Trophoblast cell (in vitro differentiated cells and primary cell): ENCODE measurements at regions not wholly inside any gene's neighbourhood (a gene's known extent, or its start where the extent isn't known, plus 50 kb on each side); places are given as distances from the start of the nearest gene placed in this dataset.

Experiments
- DNase-seq, 2 donors: peaks; one replicate each; pipeline ENCODE4 v3.0.0-alpha.2; 2016
- H2AFZ ChIP-seq: 2 replicates; pipeline ENCODE4 v1.6.1; 2013; ENCODE audit warnings: low read length, moderate library complexity, mild to moderate bottlenecking; ENCODE audit not compliant: insufficient read depth, poor library complexity
- H2AK5ac ChIP-seq: 2 replicates; pipeline ENCODE4 v1.6.1; 2013; ENCODE audit warnings: mild to moderate bottlenecking, low read length
- H2BK120ac ChIP-seq: 2 replicates; pipeline ENCODE4 v1.6.1; 2013; ENCODE audit warnings: low read length, mild to moderate bottlenecking, moderate library complexity; ENCODE audit not compliant: insufficient read depth, poor library complexity
- H2BK12ac ChIP-seq: 2 replicates; pipeline ENCODE4 v1.6.1; 2013; ENCODE audit warnings: mild to moderate bottlenecking, low read length, moderate library complexity
- H2BK5ac ChIP-seq: 2 replicates; pipeline ENCODE4 v1.6.1; 2013; ENCODE audit warnings: low read length, low read depth, moderate library complexity, mild to moderate bottlenecking; ENCODE audit not compliant: poor library complexity
- H3K14ac ChIP-seq: 2 replicates; pipeline ENCODE4 v1.6.1; 2013; ENCODE audit warnings: mild to moderate bottlenecking, low read length
- H3K18ac ChIP-seq: 2 replicates; pipeline ENCODE4 v1.6.1; 2013; ENCODE audit warnings: mild to moderate bottlenecking, low read length
- H3K23ac ChIP-seq: 2 replicates; pipeline ENCODE4 v1.6.1; 2013; ENCODE audit warnings: low read length
- H3K27ac ChIP-seq: 2 replicates; pipeline ENCODE4 v1.5.1; 2013; ENCODE audit warnings: low read depth, mild to moderate bottlenecking, inconsistent platforms, low read length, moderate library complexity
- H3K27me3 ChIP-seq: 2 replicates; pipeline ENCODE4 v1.6.1; 2013; ENCODE audit warnings: inconsistent platforms, mild to moderate bottlenecking, low read length, moderate library complexity; ENCODE audit not compliant: insufficient read depth
- H3K36me3 ChIP-seq, 2 experiments: 1 replicate in 1 of 2; 2 replicates in 1 of 2; pipeline ENCODE4 v1.6.1; 2013; ENCODE audit warnings: low read length in 2 of 2, mild to moderate bottlenecking in 2 of 2, moderate library complexity in 1 of 2; ENCODE audit not compliant: insufficient read depth in 2 of 2, control insufficient read depth in 1 of 2
- H3K4ac ChIP-seq: 2 replicates; pipeline ENCODE4 v1.6.1; 2013; ENCODE audit warnings: low read depth, mild to moderate bottlenecking, low read length, moderate library complexity
- H3K4me1 ChIP-seq, 2 experiments: 1 replicate in 1 of 2; 2 replicates in 1 of 2; pipeline ENCODE4 v1.6.1; 2013; ENCODE audit warnings: low read length in 2 of 2, mild to moderate bottlenecking in 2 of 2, moderate library complexity in 1 of 2; ENCODE audit not compliant: insufficient read depth in 2 of 2, control insufficient read depth in 1 of 2
- H3K4me2 ChIP-seq: 2 replicates; pipeline ENCODE4 v1.6.1; 2013; ENCODE audit warnings: inconsistent platforms, mild to moderate bottlenecking, low read length, moderate library complexity
- H3K4me3 ChIP-seq: 2 replicates; pipeline ENCODE4 v1.5.1; 2013; ENCODE audit warnings: mild to moderate bottlenecking, low read depth, low read length, inconsistent platforms
- H3K79me1 ChIP-seq: one replicate; pipeline ENCODE4 v1.6.1; 2013; ENCODE audit warnings: low read length
- H3K79me2 ChIP-seq: 2 replicates; pipeline ENCODE4 v1.6.1; 2013; ENCODE audit warnings: low read length, mild to moderate bottlenecking; ENCODE audit not compliant: control insufficient read depth, insufficient read depth, poor library complexity
- H3K9ac ChIP-seq: 2 replicates; pipeline ENCODE4 v1.6.1; 2013; ENCODE audit warnings: mild to moderate bottlenecking, low read length
- H3K9me3 ChIP-seq: 2 replicates; pipeline ENCODE4 v1.6.1; 2013; ENCODE audit warnings: low read depth, mild to moderate bottlenecking, control low read depth, inconsistent platforms, low read length; ENCODE audit not compliant: insufficient read depth
- H4K12ac ChIP-seq: 2 replicates; pipeline ENCODE4 v1.6.1; 2013; ENCODE audit warnings: low read depth, mild to moderate bottlenecking, low read length, moderate library complexity
- H4K8ac ChIP-seq: 2 replicates; pipeline ENCODE4 v1.6.1; 2013; ENCODE audit warnings: low read depth, mild to moderate bottlenecking, low read length, moderate library complexity
- H4K91ac ChIP-seq: one replicate; pipeline ENCODE4 v1.6.1; 2013; ENCODE audit warnings: low read depth, mild to moderate bottlenecking, low read length, moderate library complexity
- WGBS: extraction: QIAGEN DNeasy Blood & Tissue Kit; methylation state at CpG from one replicate; pipeline ENCODE4 v1.1.7; 2013; ENCODE audit warnings: missing lambda C conversion rate; ENCODE audit not compliant: insufficient read length, insufficient coverage; ENCODE audit errors: extremely low coverage; 5-methylcytosine and 5-hydroxymethylcytosine counted together

DNA sequence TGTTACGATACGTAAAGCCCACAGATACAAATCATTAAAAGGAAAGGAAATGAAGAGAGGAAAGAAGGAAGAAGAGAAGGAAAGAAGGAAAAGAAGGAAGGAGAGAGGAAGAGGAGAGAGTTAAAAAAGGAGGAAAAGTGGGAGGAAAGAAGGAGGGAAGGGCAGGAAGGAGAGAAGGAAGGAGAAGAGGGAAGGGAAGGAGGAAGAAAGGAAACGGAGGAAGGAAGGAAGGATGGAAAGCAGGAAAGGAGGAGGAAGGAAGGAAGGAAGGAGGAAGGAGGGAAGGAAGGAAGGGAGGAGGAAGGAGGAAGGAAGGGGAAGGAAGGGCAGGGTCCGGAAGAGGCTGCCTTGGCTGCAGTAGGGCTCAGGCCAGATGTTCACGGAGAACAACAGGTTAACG lies 95.2 kb downstream of the ENGASE start:
- H3K79me1 ChIP-seq, result no peaks in the 10 kb centered on the region
- no peaks in the 10 kb centered on the region for H3K4me1 ChIP-seq
- H3K27me3 ChIP-seq, result no peaks in the 10 kb centered on the region
- H3K79me2 ChIP-seq, result no peaks in the 10 kb centered on the region
- no peak overlapping the region for H2BK12ac ChIP-seq
- H3K9ac ChIP-seq, result no peak overlapping the region
- H2AFZ ChIP-seq, result no peak overlapping the region
- no peak overlapping the region for H3K27ac ChIP-seq
- no peak for DNase-seq
- no CpG with 5 or more reads among the region's 6 CpGs for WGBS
- no peak overlapping the region for H2AK5ac ChIP-seq
- H4K12ac ChIP-seq, result no peak overlapping the region
- H4K91ac ChIP-seq, result no peak overlapping the region
- no peak overlapping the region for H2BK5ac ChIP-seq
- H3K9me3 ChIP-seq, result peaks cover 3% of the 10 kb centered on the region
- no peak overlapping the region for H3K23ac ChIP-seq
- H3K36me3 ChIP-seq, result peaks cover 0 to 2% of the 10 kb centered on the region in 2 experiments
- H3K18ac ChIP-seq, result no peak overlapping the region
- H3K14ac ChIP-seq, result no peak overlapping the region
- no peak overlapping the region for H3K4me2 ChIP-seq
- H3K4ac ChIP-seq, result no peak overlapping the region
- no peak overlapping the region for H4K8ac ChIP-seq
- no peak overlapping the region for H3K4me3 ChIP-seq
- no peak overlapping the region for H2BK120ac ChIP-seq

DNA sequence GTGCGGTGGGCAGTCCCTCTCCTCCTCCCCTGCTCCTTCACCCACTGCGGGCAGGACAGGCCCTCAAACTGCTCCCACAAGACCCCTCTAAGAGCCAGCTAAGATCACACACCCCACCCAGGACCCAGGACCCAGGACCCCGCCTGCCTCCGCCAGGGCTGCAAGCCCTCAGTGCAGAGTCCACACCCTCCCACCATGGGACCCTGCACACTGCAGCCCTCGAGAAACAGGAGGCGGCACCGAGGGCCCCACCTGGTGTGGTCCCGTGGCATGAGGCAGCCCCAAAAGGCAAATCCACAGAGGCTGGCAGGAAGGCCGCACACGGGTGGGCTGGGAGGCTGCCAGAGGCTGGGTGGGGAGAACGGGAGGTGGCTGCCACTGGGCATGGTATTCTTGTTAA lies 94.7 kb downstream of the ENGASE start:
- Histone ChIP-seq H3K27me3 (no peaks in the 10 kb centered on the region), H4K8ac (no peak overlapping the region), H3K18ac (no peak overlapping the region), H3K4me3 (no peak overlapping the region), H2BK12ac (no peak overlapping the region), H2AK5ac (no peak overlapping the region), H3K9ac (no peak overlapping the region), H3K79me1 (no peaks in the 10 kb centered on the region), H3K23ac (no peak overlapping the region), H2BK5ac (no peak overlapping the region), H4K91ac (no peak overlapping the region), H3K4me2 (no peak overlapping the region), H3K27ac (no peak overlapping the region), H4K12ac (no peak overlapping the region), H3K4me1 (no peaks in the 10 kb centered on the region), H3K79me2 (no peaks in the 10 kb centered on the region), H3K36me3 (peaks cover 0 to 2% of the 10 kb centered on the region in 2 experiments), H2BK120ac (no peak overlapping the region), H3K14ac (no peak overlapping the region), H3K9me3 (peaks cover under 1% of the 10 kb centered on the region), H2AFZ (no peak overlapping the region), H3K4ac (no peak overlapping the region)
- WGBS, result no CpG with 5 or more reads among the region's 11 CpGs
- no peak for DNase-seq

DNA sequence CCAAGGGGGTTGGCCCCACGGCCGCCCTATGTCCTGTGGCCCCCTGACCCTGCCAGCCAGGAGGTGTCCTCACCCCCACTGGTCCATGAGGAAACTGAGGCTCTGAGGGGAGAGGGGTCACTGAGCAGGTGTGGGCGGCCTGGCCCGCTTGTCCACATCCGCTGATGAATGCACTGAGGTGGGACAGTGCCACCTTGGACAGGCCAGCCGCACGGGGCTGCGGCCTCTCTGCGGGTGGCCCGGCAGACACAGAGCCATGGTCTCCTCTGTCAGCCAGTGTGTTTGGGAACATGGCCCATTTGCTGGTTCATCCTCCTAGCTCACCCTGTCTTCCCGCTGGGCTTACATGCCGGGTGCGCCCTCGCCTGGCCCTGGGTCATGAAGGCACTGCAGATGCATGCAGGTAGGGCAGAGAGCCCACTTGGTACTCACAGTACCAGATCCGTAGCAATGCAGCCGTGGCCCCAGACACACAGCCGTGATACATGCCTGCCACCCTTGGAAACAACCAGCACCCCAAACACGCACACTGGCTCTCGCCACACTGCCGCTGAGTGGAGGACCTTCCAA lies 93.9 kb downstream of the ENGASE start:
- Histone ChIP-seq H3K18ac (no peak overlapping the region), H3K27ac (no peak overlapping the region), H3K4me2 (no peak overlapping the region), H2AFZ (no peak overlapping the region), H4K12ac (no peak overlapping the region), H3K9me3 (no peaks in the 10 kb centered on the region), H3K9ac (no peak overlapping the region), H3K79me1 (no peaks in the 10 kb centered on the region), H4K8ac (no peak overlapping the region), H3K36me3 (peaks cover 0 to 2% of the 10 kb centered on the region in 2 experiments), H2BK5ac (no peak overlapping the region), H3K14ac (no peak overlapping the region), H2BK12ac (no peak overlapping the region), H3K4me3 (no peak overlapping the region), H4K91ac (no peak overlapping the region), H2AK5ac (no peak overlapping the region), H3K27me3 (no peaks in the 10 kb centered on the region), H3K79me2 (no peaks in the 10 kb centered on the region), H3K23ac (no peak overlapping the region), H3K4ac (no peak overlapping the region), H2BK120ac (no peak overlapping the region), H3K4me1 (no peaks in the 10 kb centered on the region)
- no peak for DNase-seq
- no CpG with 5 or more reads among the region's 20 CpGs for WGBS

DNA sequence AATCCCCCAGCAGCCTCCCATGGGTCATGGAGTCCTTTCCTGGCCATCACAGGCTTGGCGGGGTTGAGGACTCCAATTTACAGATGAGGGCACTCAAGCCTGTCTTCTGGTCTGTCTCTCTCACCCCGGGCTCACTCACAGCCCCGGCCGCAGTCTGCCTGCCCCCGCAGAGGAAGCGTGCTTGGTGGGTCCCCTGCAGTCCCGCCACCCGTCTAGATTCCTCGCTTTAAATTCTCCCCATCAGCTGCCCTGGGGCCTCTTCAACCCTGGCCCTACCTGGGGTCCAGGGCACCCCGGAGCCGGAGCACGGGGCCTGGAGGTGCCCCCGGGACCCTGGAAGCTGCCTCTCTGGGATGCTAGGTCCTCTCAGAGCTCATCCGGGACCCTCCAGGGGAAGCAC lies 92.9 kb downstream of the ENGASE start:
- no peaks in the 10 kb centered on the region for H3K79me1 ChIP-seq
- no peak overlapping the region for H2BK5ac ChIP-seq
- no peak overlapping the region for H3K4ac ChIP-seq
- H2AK5ac ChIP-seq, result no peak overlapping the region
- WGBS, result no CpG with 5 or more reads among the region's 14 CpGs
- no peaks in the 10 kb centered on the region for H3K9me3 ChIP-seq
- no peak overlapping the region for H3K23ac ChIP-seq
- H4K8ac ChIP-seq, result no peak overlapping the region
- H3K4me1 ChIP-seq, result no peaks in the 10 kb centered on the region
- H2BK12ac ChIP-seq, result no peak overlapping the region
- H2BK120ac ChIP-seq, result no peak overlapping the region
- H4K91ac ChIP-seq, result no peak overlapping the region
- no peak overlapping the region for H3K9ac ChIP-seq
- H3K14ac ChIP-seq, result no peak overlapping the region
- H3K36me3 ChIP-seq, result peaks cover 0 to 2% of the 10 kb centered on the region in 2 experiments
- no peak overlapping the region for H3K4me2 ChIP-seq
- H3K79me2 ChIP-seq, result no peaks in the 10 kb centered on the region
- no peak overlapping the region for H3K27ac ChIP-seq
- H3K18ac ChIP-seq, result no peak overlapping the region
- no peak overlapping the region for H2AFZ ChIP-seq
- no peak for DNase-seq
- no peaks in the 10 kb centered on the region for H3K27me3 ChIP-seq
- no peak overlapping the region for H3K4me3 ChIP-seq
- no peak overlapping the region for H4K12ac ChIP-seq
